GM19238 (cell line): ENCODE measurements at regions not wholly inside any gene's neighbourhood (a gene's known extent, or its start where the extent isn't known, plus 50 kb on each side); places are given as distances from the start of the nearest gene placed in this dataset.

ENCODE experiments used
- DNase-seq: peaks from one replicate; pipeline ENCODE4 v3.0.0; 2011; ENCODE audit warnings: low spot score; ENCODE audit not compliant: insufficient read length

GRCh38 chr5:167777746-167778145, 513.7 kb upstream of the WWC1 start:
- DNase-seq, result no peak

GRCh38 chr5:167778228-167778627, 513.2 kb upstream of the WWC1 start:
- no peak for DNase-seq

- DNase-seq, result no peak
Observed at GRCh38 chr5:167779644-167780043, 511.8 kb upstream of the WWC1 start.

- no peak for DNase-seq
Observed at GRCh38 chr5:167780177-167780576, 511.3 kb upstream of the WWC1 start.

GRCh38 chr5:167783145-167783817, 508.2 kb upstream of the WWC1 start:
- DNase-seq, result no peak

GRCh38 chr5:167785106-167785505, 506.3 kb upstream of the WWC1 start:
- DNase-seq, result no peak

GRCh38 chr5:167785901-167786300, 505.5 kb upstream of the WWC1 start:
- DNase-seq, result no peak

GRCh38 chr5:167786871-167787578, 504.4 kb upstream of the WWC1 start:
- DNase-seq, result no peak

- DNase-seq, result no peak
Observed at GRCh38 chr5:167790045-167790444, 501.4 kb upstream of the WWC1 start.

- no peak for DNase-seq
Observed at GRCh38 chr5:167790462-167791260, 500.8 kb upstream of the WWC1 start.

GRCh38 chr5:167792514-167792913, 498.9 kb upstream of the WWC1 start:
- DNase-seq, result no peak

- DNase-seq, result no peak
Observed at GRCh38 chr5:167793700-167794099, 497.7 kb upstream of the WWC1 start.

GRCh38 chr5:167794121-167794520, 497.3 kb upstream of the WWC1 start:
- no peak for DNase-seq

GRCh38 chr5:167796672-167797071, 494.8 kb upstream of the WWC1 start:
- DNase-seq, result no peak

GRCh38 chr5:167797933-167798332, 493.5 kb upstream of the WWC1 start:
- DNase-seq, result no peak

- DNase-seq, result no peak
Observed at GRCh38 chr5:167798448-167798847, 493.0 kb upstream of the WWC1 start.

- DNase-seq, result no peak
Observed at GRCh38 chr5:167800427-167800826, 491.0 kb upstream of the WWC1 start.

GRCh38 chr5:167801999-167802398, 489.4 kb upstream of the WWC1 start:
- no peak for DNase-seq

GRCh38 chr5:167802755-167803431, 488.6 kb upstream of the WWC1 start:
- DNase-seq, result no peak

GRCh38 chr5:167804512-167805220, 486.8 kb upstream of the WWC1 start:
- no peak for DNase-seq

GRCh38 chr5:167810573-167810972, 480.9 kb upstream of the WWC1 start:
- no peak for DNase-seq
